Vagina (tissue), 2 donors: ENCODE measurements at regions not wholly inside any gene's neighbourhood (a gene's known extent, or its start where the extent isn't known, plus 50 kb on each side); places are given as distances from the start of the nearest gene placed in this dataset.

ENCODE experiments used
- CTCF ChIP-seq, 3 experiments: fragments of 450-650 bp in 2 of 3; fragments of 200-600 bp in 1 of 3; sonication (generic) in 1 of 3; IDR thresholded peaks; one replicate each; pipeline ENCODE4 v1.5.1; 2017 to 2019; ENCODE audit warnings: antibody characterized with exemption in 3 of 3, mild to moderate bottlenecking in 2 of 3, moderate library complexity in 2 of 3
- POLR2A ChIP-seq, 2 donors: fragments of 450-650 bp; IDR thresholded peaks; one replicate each; pipeline ENCODE4 v1.6.1; 2017; ENCODE audit warnings: antibody characterized with exemption in 2 of 2, mild to moderate bottlenecking in 2 of 2, moderate library complexity in 2 of 2

GRCh38 chr3:197368821-197369220 lies 70.4 kb upstream of the DLG1 start:
- TF ChIP-seq CTCF (IDR thresholded peaks at IDR 0.05) (no peak), POLR2A (IDR thresholded peaks at IDR 0.05) (no peak)
